ENCODE measurements at regions not wholly inside any gene's neighbourhood (a gene's known extent, or its start where the extent isn't known, plus 50 kb on each side); places are given as distances from the start of the nearest gene placed in this dataset.

DNA sequence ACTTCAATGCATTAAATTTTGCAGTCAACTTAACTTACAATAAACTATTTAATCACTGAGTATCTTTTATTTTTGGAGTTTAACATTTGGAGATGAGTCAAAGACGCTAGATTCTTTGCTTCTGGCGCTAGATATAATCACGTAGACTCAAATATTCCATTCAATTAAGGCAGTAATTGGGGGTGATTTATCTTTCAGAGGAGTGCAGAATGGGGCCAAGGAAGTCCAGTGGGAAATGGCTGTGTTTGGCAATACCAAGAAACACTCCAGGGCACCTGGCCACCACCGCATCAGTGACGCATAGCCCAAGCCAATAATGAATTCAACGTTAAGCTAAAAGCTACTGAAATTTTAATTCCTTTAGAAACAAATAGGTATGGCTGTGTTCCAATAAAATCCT is 81.2 kb downstream of the PHAX start:
- Histone ChIP-seq H3K79me2 (ENCODE audit: insufficient read depth, low read length) (peaks cover 13% of the 10 kb centered on the region), H4K20me1 (ENCODE audit: insufficient read depth, low read length) (no peaks in the 10 kb centered on the region), H3K4me3 (replicated peaks in 1 of 3; ENCODE audit: low read depth in 2 of 3, low read length in 3 of 3) (no peak overlapping the region), H3K36me3 (replicated peaks in 1 of 2; ENCODE audit: control insufficient read depth in 1 of 2, insufficient read depth in 2 of 2, low read length in 2 of 2) (no peaks in the 10 kb centered on the region), H3K27me3 (ENCODE audit: control insufficient read depth in 2 of 2, insufficient read depth in 2 of 2, low read length in 2 of 2) (no peaks in the 10 kb centered on the region), H3K4me2 (replicated peaks; ENCODE audit: extremely low read depth, low read length, poor library complexity, severe bottlenecking) (no peak overlapping the region), H2AFZ (ENCODE audit: insufficient read depth, low read depth, low read length, poor library complexity, severe bottlenecking) (no peak overlapping the region), H3K9ac (ENCODE audit: insufficient read depth, low read length, poor library complexity, severe bottlenecking) (no peak overlapping the region), H3K4me1 (ENCODE audit: control insufficient read depth in 1 of 2, insufficient read depth in 2 of 2, low read length in 2 of 2) (peaks cover 13% of the 10 kb centered on the region in 2 donors), H3K27ac (ENCODE audit: low read depth in 1 of 2, low read length in 2 of 2) (no peak overlapping the region), H3K9me3 (replicated peaks in 1 of 2; ENCODE audit: control insufficient read depth in 1 of 2, insufficient read depth in 1 of 2, low read length in 2 of 2) (no peaks in the 10 kb centered on the region)
- peaks cover 0 to 2% (median 0%) of the 10 kb centered on the region in 3 donors for H3K27me3 Mint-ChIP-seq (ENCODE audit: low read depth in 3 of 3)
- H3K4me1 Mint-ChIP-seq, result peaks cover 22% of the 10 kb centered on the region
- peaks cover 0 to 3% (median 0%) of the 10 kb centered on the region in 7 donors for H3K9me3 Mint-ChIP-seq
- intact Hi-C loops (cut with micrococcal nuclease), result no loop called here
- no peak overlapping the region for H3K4me3 Mint-ChIP-seq
- no peak overlapping the region for H3K27ac Mint-ChIP-seq
- 100% methylated on average over 2 of the region's 6 CpGs for WGBS (ENCODE audit: insufficient coverage)
- TF ChIP-seq, protein P1, sequence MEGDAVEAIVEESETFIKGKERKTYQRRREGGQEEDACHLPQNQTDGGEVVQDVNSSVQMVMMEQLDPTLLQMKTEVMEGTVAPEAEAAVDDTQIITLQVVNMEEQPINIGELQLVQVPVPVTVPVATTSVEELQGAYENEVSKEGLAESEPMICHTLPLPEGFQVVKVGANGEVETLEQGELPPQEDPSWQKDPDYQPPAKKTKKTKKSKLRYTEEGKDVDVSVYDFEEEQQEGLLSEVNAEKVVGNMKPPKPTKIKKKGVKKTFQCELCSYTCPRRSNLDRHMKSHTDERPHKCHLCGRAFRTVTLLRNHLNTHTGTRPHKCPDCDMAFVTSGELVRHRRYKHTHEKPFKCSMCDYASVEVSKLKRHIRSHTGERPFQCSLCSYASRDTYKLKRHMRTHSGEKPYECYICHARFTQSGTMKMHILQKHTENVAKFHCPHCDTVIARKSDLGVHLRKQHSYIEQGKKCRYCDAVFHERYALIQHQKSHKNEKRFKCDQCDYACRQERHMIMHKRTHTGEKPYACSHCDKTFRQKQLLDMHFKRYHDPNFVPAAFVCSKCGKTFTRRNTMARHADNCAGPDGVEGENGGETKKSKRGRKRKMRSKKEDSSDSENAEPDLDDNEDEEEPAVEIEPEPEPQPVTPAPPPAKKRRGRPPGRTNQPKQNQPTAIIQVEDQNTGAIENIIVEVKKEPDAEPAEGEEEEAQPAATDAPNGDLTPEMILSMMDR (IDR thresholded peaks at IDR 0.05), result no peak
- DNase-seq, result no peak
- no peaks in the 10 kb centered on the region for H3K36me3 Mint-ChIP-seq

DNA sequence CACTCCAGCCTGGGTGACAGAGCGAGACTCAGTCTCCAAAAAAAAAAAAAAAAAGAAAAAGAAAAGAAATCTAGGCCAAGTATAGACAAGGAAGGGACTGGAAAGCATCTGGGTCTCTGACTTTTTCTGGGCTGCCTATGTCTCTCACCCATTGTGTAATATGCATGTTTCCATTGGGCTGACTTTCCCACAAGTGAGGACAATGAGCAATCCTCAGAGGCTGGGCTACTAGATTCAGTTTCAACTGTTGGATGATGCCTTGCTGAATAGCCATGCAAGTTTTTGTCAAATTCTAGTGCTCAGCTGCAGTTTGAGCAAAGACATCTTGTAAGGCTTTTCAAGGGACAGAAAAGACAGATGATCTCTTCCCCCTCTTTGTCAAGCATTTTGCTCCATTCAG is 82.1 kb downstream of the PHAX start:
- no peaks in the 10 kb centered on the region for H4K20me1 ChIP-seq (ENCODE audit: insufficient read depth, low read length)
- Mint-ChIP-seq H3K36me3 (no peaks in the 10 kb centered on the region), H3K9me3 (peaks cover 0 to 3% (median 0%) of the 10 kb centered on the region in 7 donors), H3K27me3 (ENCODE audit: low read depth in 3 of 3) (peaks cover 0 to 2% (median 0%) of the 10 kb centered on the region in 3 donors), H3K4me1 (peaks cover 22% of the 10 kb centered on the region), H3K27ac (no peak overlapping the region), H3K4me3 (no peak overlapping the region)
- H3K9me3 ChIP-seq (replicated peaks in 1 of 2; ENCODE audit: control insufficient read depth in 1 of 2, insufficient read depth in 1 of 2, low read length in 2 of 2), result no peaks in the 10 kb centered on the region
- no peak overlapping the region for H3K27ac ChIP-seq (ENCODE audit: low read depth in 1 of 2, low read length in 2 of 2)
- H3K4me3 ChIP-seq (replicated peaks in 1 of 3; ENCODE audit: low read depth in 2 of 3, low read length in 3 of 3), result no peak overlapping the region
- TF ChIP-seq, protein P1 (IDR thresholded peaks at IDR 0.05), result no peak
- no peak overlapping the region for H3K4me2 ChIP-seq (replicated peaks; ENCODE audit: extremely low read depth, low read length, poor library complexity, severe bottlenecking)
- no peaks in the 10 kb centered on the region for H3K27me3 ChIP-seq (ENCODE audit: control insufficient read depth in 2 of 2, insufficient read depth in 2 of 2, low read length in 2 of 2)
- intact Hi-C loops (cut with micrococcal nuclease), result no loop called here
- DNase-seq, result no peak
- WGBS (ENCODE audit: insufficient coverage), result no CpG with 5 or more reads among the region's 1 CpG
- peaks cover 13% of the 10 kb centered on the region for H3K79me2 ChIP-seq (ENCODE audit: insufficient read depth, low read length)
- H3K4me1 ChIP-seq (ENCODE audit: control insufficient read depth in 1 of 2, insufficient read depth in 2 of 2, low read length in 2 of 2), result peaks cover 13% of the 10 kb centered on the region in 2 donors
- no peak overlapping the region for H3K9ac ChIP-seq (ENCODE audit: insufficient read depth, low read length, poor library complexity, severe bottlenecking)
- H2AFZ ChIP-seq (ENCODE audit: insufficient read depth, low read depth, low read length, poor library complexity, severe bottlenecking), result no peak overlapping the region
- H3K36me3 ChIP-seq (replicated peaks in 1 of 2; ENCODE audit: control insufficient read depth in 1 of 2, insufficient read depth in 2 of 2, low read length in 2 of 2), result no peaks in the 10 kb centered on the region
